Tibial nerve (tissue), 4 donors: ENCODE measurements at regions not wholly inside any gene's neighbourhood (a gene's known extent, or its start where the extent isn't known, plus 50 kb on each side); places are given as distances from the start of the nearest gene placed in this dataset.

ENCODE experiments used
- DNase-seq, 2 donors: peaks; one replicate each; pipeline ENCODE4 v3.0.0-alpha.2; 2019; ENCODE audit warnings: low spot score in 2 of 2
- H3K27ac ChIP-seq, 4 donors: fragments of 200-600 bp; sonication (generic) in 3 of 4; one replicate each; pipeline ENCODE4 v1.5.1; 2017 to 2019; ENCODE audit warnings: mild to moderate bottlenecking in 1 of 4
- H3K27me3 ChIP-seq, 2 donors: fragments of 200-600 bp; sonication (generic) in 1 of 2; one replicate each; pipeline versions ENCODE4 v1.5.1 to v1.6.0; 2017 to 2019
- H3K36me3 ChIP-seq, 3 donors: fragments of 200-600 bp; sonication (generic); one replicate each; pipeline ENCODE4 v1.5.1; 2018 to 2019
- H3K4me1 ChIP-seq, 4 donors: fragments of 200-600 bp; sonication (generic) in 3 of 4; one replicate each; pipeline ENCODE4 v1.5.1; 2017 to 2019
- H3K4me3 ChIP-seq, 4 donors: fragments of 200-600 bp; sonication (generic) in 3 of 4; one replicate each; pipeline ENCODE4 v1.5.1; 2017 to 2019; ENCODE audit warnings: mild to moderate bottlenecking in 1 of 4, moderate library complexity in 1 of 4
- H3K9me3 ChIP-seq, 4 donors: fragments of 200-600 bp; sonication (generic) in 3 of 4; one replicate each; pipeline ENCODE4 v1.5.1; 2017 to 2019
- EP300 ChIP-seq, 2 donors: sonication (generic); formaldehyde crosslinking; IDR thresholded peaks; one replicate each; pipeline ENCODE4 v1.6.1; 2017; ENCODE audit warnings: antibody characterized with exemption in 2 of 2, mild to moderate bottlenecking in 1 of 2
- POLR2A ChIP-seq, 2 donors: fragments of 450-650 bp; IDR thresholded peaks; one replicate each; pipeline ENCODE4 v1.6.1; 2017; ENCODE audit warnings: antibody characterized with exemption in 2 of 2, mild to moderate bottlenecking in 2 of 2, moderate library complexity in 2 of 2
- WGBS, 2 donors: methylation state at CpG; one replicate each; pipeline ENCODE4 v1.1.5; 2018; 5-methylcytosine and 5-hydroxymethylcytosine counted together
- TF ChIP-seq, protein P1 (sequence below), 5 experiments: fragments of 200-600 bp in 3 of 5; fragments of 450-650 bp in 2 of 5; sonication (generic) in 3 of 5; IDR thresholded peaks; one replicate each; pipeline ENCODE4 v1.5.1; 2016 to 2019; ENCODE audit warnings: antibody characterized with exemption in 5 of 5, mild to moderate bottlenecking in 3 of 5, moderate library complexity in 2 of 5

DNA sequence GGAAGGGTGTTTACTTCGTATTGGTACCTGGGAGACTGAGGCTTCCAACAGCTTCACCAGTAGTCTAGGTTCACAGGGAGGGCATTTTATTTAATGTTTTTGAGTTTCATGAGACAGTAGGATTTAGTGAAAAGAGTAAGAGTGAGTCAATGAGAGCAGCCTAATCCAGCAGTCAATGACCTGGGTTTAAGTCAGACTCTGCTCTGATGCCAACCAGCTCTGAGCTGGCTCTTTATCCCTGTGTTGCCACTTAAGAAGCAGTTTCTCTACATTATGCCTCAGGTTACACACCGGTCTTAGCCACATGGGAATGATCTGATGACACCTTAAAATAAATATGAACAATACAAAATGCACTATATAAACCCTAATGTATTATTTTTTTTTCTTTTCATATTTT is 59.4 kb upstream of the KCNMB2 start:
- H3K9me3 ChIP-seq, result no peaks in the 10 kb centered on the region
- H3K27ac ChIP-seq, result no peak overlapping the region
- H3K4me1 ChIP-seq, result no peaks in the 10 kb centered on the region
- no peak for DNase-seq
- H3K36me3 ChIP-seq, result no peaks in the 10 kb centered on the region
- TF ChIP-seq, protein P1, sequence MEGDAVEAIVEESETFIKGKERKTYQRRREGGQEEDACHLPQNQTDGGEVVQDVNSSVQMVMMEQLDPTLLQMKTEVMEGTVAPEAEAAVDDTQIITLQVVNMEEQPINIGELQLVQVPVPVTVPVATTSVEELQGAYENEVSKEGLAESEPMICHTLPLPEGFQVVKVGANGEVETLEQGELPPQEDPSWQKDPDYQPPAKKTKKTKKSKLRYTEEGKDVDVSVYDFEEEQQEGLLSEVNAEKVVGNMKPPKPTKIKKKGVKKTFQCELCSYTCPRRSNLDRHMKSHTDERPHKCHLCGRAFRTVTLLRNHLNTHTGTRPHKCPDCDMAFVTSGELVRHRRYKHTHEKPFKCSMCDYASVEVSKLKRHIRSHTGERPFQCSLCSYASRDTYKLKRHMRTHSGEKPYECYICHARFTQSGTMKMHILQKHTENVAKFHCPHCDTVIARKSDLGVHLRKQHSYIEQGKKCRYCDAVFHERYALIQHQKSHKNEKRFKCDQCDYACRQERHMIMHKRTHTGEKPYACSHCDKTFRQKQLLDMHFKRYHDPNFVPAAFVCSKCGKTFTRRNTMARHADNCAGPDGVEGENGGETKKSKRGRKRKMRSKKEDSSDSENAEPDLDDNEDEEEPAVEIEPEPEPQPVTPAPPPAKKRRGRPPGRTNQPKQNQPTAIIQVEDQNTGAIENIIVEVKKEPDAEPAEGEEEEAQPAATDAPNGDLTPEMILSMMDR (IDR thresholded peaks at IDR 0.05), result no peak
- TF ChIP-seq EP300 (IDR thresholded peaks at IDR 0.05) (no peak), POLR2A (IDR thresholded peaks at IDR 0.05) (no peak)
- H3K27me3 ChIP-seq, result no peaks in the 10 kb centered on the region
- 83 to 87% methylated on average over 2 of the region's 2 CpGs for WGBS, 2 donors
- no peak overlapping the region for H3K4me3 ChIP-seq

DNA sequence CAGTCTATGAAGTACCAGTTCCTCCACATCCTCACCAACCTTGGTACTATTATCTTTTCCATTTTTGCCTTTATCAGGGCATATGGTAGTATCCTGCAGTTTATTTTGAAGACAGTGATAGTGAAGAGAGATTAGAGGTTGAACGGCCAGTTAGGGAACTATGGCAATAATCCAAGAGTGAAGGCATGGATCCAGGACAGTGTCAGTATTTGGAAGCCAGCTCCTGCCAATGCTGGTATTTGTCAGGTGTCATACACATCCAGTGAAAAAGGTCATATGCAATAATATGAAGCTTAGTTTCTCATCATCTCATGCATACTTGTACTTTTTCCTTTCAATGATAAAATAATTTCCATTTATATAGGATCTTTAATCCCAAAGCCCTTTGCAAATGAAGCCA is 56.8 kb upstream of the KCNMB2 start:
- H3K36me3 ChIP-seq, result no peaks in the 10 kb centered on the region
- no peak overlapping the region for H3K27ac ChIP-seq
- no peaks in the 10 kb centered on the region for H3K27me3 ChIP-seq
- H3K4me3 ChIP-seq, result no peak overlapping the region
- WGBS, 2 donors, result 61 to 63% methylated on average over 1 of the region's 1 CpG
- no peaks in the 10 kb centered on the region for H3K9me3 ChIP-seq
- TF ChIP-seq, protein P1 (IDR thresholded peaks at IDR 0.05), result no peak
- TF ChIP-seq EP300 (IDR thresholded peaks at IDR 0.05) (no peak), POLR2A (IDR thresholded peaks at IDR 0.05) (no peak)
- H3K4me1 ChIP-seq, result no peaks in the 10 kb centered on the region
- DNase-seq, result no peak

DNA sequence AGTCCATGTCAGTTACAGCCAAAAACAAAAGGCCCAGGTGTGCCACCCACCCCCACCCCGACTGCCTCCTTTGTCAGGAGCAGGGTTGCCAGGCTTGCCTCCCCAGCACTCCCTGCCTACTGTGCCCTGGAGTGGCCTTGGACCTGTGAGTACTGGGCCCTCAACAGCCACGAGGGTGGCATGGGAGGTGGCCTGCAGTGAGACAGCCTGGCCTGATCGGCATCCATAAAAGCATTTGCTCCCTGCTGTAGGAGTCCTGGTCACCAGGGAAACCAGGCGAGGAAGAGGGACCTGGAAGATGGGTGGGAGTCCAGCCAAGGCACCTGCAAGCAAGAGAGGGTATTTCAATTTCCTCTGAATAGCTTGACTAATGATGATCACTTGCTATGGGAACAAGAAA is 56.4 kb upstream of the KCNMB2 start:
- no peaks in the 10 kb centered on the region for H3K4me1 ChIP-seq
- H3K36me3 ChIP-seq, result no peaks in the 10 kb centered on the region
- H3K9me3 ChIP-seq, result no peaks in the 10 kb centered on the region
- H3K27me3 ChIP-seq, result no peaks in the 10 kb centered on the region
- TF ChIP-seq POLR2A (IDR thresholded peaks at IDR 0.05) (no peak), EP300 (IDR thresholded peaks at IDR 0.05) (no peak)
- TF ChIP-seq, protein P1 (IDR thresholded peaks at IDR 0.05), result no peak
- WGBS, 2 donors, result 51 to 68% methylated on average over 2 to 3 of the region's 4 CpGs
- no peak overlapping the region for H3K4me3 ChIP-seq
- DNase-seq, result no peak
- no peak overlapping the region for H3K27ac ChIP-seq

DNA sequence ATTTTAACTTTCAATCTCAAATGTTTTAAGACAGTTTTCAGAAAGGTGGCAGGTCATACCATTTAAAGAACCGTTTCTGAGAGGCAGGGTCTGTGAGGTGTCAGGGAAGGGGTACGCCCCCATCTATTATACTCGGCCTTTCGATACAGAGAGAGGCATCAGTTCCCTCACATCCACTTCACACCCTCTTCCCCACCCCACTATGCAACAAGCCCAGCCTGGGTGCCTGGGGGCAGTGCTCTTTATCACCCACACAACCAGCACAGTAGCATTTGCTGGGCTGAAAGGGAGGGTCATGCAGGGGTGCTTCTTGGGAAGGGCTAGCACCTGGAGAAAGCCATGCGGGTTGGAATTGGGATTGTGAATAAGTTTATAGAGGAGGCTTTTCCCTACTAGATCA is 56.0 kb upstream of the KCNMB2 start:
- Histone ChIP-seq H3K9me3 (no peaks in the 10 kb centered on the region), H3K27me3 (no peaks in the 10 kb centered on the region), H3K27ac (no peak overlapping the region), H3K4me3 (no peak overlapping the region), H3K4me1 (no peaks in the 10 kb centered on the region), H3K36me3 (no peaks in the 10 kb centered on the region)
- WGBS, 2 donors, result 75 to 84% methylated on average over 5 of the region's 5 CpGs
- DNase-seq, result no peak
- no peak for TF ChIP-seq EP300 (IDR thresholded peaks at IDR 0.05)
- no peak for TF ChIP-seq POLR2A (IDR thresholded peaks at IDR 0.05)
- TF ChIP-seq, protein P1 (IDR thresholded peaks at IDR 0.05), result no peak

DNA sequence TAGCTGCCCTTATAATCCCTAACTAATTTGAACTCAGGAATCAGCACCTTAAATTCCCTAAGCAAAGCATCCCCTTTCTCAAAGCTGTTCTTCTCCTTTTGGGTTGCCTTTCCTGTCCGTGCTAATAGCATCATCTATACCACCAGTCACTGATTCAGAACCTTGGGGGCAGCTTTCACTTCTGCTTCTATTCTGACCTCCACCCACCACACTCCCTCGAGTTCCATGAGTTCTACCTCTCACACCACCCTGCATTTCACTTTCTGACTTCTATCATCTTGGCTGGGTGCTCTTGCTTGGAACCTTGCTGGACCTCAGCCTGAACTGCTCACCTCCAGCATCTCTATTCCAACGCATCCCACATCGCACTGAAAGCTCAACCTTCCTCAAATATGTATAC is 55.4 kb upstream of the KCNMB2 start:
- no peak overlapping the region for H3K27ac ChIP-seq
- no peak for TF ChIP-seq EP300 (IDR thresholded peaks at IDR 0.05)
- no peak for TF ChIP-seq POLR2A (IDR thresholded peaks at IDR 0.05)
- TF ChIP-seq, protein P1 (IDR thresholded peaks at IDR 0.05), result no peak
- no peak for DNase-seq
- no peaks in the 10 kb centered on the region for H3K9me3 ChIP-seq
- 68 to 78% methylated on average over 4 of the region's 4 CpGs for WGBS, 2 donors
- H3K4me1 ChIP-seq, result no peaks in the 10 kb centered on the region
- H3K36me3 ChIP-seq, result no peaks in the 10 kb centered on the region
- H3K27me3 ChIP-seq, result no peaks in the 10 kb centered on the region
- H3K4me3 ChIP-seq, result no peak overlapping the region
